Kidney glomerular epithelial cell (primary cell): ENCODE measurements at regions not wholly inside any gene's neighbourhood (a gene's known extent, or its start where the extent isn't known, plus 50 kb on each side); places are given as distances from the start of the nearest gene placed in this dataset.
"Not testable (repeated sequence)": the region's sequence is repeated elsewhere in the genome, so short reads cannot be mapped to it uniquely, and the experiment has no call there.

Experiments used
- DNase-seq: peaks from one replicate; lab custom pipeline; 2025; lab: John Stamatoyannopoulos, UW

GRCh38 chr4:1572964-1573720 lies 111.0 kb downstream of the FAM53A start:
- DNase-seq: no peak

GRCh38 chr4:1572521-1572920 lies 111.6 kb downstream of the FAM53A start:
- DNase-seq: no peak

GRCh38 chr4:1572010-1572385 lies 112.1 kb downstream of the FAM53A start:
- no peak for DNase-seq

GRCh38 chr4:1571165-1572009 lies 112.7 kb downstream of the FAM53A start:
- DNase-seq: no peak

GRCh38 chr4:1570291-1571164 lies 113.6 kb downstream of the FAM53A start:
- DNase-seq: no peak

GRCh38 chr4:1569461-1570151 lies 114.5 kb downstream of the FAM53A start:
- DNase-seq: no peak

GRCh38 chr4:1568855-1569460 lies 115.2 kb downstream of the FAM53A start:
- no peak for DNase-seq

- no peak for DNase-seq
Observed at GRCh38 chr4:1567808-1568581, 116.1 kb downstream of the FAM53A start.

- no peak for DNase-seq
Observed at GRCh38 chr4:1567519-1567807, 116.7 kb downstream of the FAM53A start.

- no peak for DNase-seq
Observed at GRCh38 chr4:1566838-1567518, 117.1 kb downstream of the FAM53A start.

GRCh38 chr4:1566301-1566837 lies 117.7 kb downstream of the FAM53A start:
- DNase-seq: not testable (repeated sequence)

- no peak for DNase-seq
Observed at GRCh38 chr4:1565598-1566295, 118.4 kb downstream of the FAM53A start.

GRCh38 chr4:1564535-1565375 lies 119.4 kb downstream of the FAM53A start:
- DNase-seq: no peak

- DNase-seq: no peak
Observed at GRCh38 chr4:1563768-1564485, 120.2 kb downstream of the FAM53A start.

GRCh38 chr4:1563241-1563640 lies 120.9 kb downstream of the FAM53A start:
- DNase-seq: no peak

- DNase-seq: no peak
Observed at GRCh38 chr4:1562771-1563170, 121.3 kb downstream of the FAM53A start.

- DNase-seq: no peak
Observed at GRCh38 chr4:1562371-1562770, 121.7 kb downstream of the FAM53A start.
